ENCODE measurements at regions not wholly inside any gene's neighbourhood (a gene's known extent, or its start where the extent isn't known, plus 50 kb on each side); places are given as distances from the start of the nearest gene placed in this dataset.

DNA sequence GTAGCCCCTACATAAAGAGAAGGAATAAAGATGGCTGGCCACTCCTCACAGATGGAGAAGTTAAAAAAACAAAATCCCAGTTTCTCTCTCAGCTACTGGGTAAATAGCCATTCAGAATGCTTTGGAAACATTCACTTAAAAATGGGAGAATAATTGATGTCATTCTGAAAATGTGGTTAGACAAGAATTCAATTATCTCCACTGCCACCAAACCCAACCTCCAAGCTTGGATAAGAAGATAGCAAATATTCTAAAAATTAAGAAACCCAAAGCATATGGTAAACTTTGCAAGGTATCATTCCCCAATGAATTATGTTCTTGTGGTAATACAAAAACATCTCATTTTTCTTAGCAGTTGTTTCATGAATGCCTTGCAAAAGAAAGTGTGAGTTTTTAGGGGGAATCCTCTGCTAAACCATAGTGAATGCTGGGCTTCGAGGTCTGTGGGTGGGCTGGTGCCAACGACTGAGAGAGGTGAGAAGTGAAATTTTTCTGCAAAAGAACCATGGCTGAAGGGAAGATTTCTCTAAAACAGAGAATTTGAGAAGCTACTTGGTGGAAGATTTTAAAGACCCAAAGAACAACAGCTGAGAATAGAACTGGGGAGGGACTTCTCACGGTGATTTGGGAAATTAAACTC, 497.9 kb upstream of the JARID2 start:
- peak; percentile 58 for DNase-seq

DNA sequence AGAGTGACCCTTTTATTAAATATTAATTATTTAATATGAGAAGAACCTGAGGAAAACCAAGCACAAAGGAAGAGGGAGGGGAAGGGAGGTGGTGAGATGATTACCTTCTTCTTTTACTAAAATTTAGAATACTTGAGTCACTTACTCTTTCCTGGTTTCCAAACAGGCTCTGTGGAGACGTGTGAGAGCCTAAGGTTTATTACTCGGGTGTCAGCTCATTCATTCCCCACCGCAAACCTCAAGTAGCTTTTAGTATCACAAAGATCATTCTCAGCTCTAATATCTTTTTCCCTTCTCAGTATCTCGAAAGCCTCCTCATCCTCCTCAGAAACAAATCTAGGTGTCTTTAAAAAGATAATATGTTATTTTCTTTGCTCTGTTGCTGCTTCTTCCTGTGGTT, 497.2 kb upstream of the JARID2 start:
- DNase-seq, result peak; percentile 49

DNA sequence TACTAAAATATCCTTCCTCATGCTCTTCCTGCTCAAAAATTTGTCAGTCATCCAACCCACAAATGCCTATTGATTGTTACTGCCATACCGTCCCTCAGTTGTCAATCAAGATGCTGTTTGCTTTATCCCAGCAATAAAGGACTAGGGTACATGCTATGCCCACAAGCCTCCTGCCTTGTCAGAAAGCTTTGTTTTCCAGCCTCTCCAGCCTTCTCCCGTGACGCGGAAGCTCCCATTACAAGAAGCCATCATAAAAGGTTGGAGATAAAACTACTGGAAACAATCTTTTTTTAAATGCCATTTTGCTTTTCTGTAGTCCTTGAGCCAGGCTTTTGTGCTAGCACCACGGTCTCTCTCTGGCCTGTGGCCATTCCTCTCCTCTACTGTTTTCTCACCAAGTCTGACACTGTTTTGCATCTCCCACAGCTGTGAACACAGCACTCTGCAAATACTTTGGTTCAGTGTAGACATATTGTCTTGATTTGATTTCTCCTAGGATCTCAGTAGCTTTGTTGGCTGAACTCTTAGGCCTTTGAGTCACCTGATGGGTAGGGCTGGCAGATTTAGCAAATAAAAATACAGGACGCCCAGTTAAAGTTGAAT, 495.7 kb upstream of the JARID2 start:
- no peak for DNase-seq

DNA sequence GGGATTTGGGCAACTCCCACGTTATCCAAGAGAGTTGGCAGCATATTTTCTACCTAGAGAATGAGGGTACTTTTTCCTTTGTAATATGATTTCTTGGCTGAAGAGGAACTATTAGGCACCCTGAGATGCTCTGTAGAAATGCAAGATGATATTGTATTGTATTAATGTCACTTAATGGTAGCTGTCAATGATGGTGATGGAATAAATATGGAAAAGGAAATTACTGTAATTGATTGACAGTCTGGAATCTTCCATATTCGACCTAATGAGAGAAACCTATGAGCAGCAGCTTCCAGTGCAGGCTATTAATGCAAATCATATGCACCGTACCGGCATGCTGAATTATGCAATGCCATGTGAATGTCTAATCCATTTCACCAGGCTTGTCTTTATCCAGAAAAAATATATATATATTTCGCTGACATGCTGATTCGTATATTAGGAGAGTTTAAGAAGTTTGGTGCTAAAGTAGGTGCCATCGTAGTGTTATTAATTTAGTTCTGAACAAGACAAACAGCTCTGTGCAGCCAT, 494.2 kb upstream of the JARID2 start:
- DNase-seq, result no peak

DNA sequence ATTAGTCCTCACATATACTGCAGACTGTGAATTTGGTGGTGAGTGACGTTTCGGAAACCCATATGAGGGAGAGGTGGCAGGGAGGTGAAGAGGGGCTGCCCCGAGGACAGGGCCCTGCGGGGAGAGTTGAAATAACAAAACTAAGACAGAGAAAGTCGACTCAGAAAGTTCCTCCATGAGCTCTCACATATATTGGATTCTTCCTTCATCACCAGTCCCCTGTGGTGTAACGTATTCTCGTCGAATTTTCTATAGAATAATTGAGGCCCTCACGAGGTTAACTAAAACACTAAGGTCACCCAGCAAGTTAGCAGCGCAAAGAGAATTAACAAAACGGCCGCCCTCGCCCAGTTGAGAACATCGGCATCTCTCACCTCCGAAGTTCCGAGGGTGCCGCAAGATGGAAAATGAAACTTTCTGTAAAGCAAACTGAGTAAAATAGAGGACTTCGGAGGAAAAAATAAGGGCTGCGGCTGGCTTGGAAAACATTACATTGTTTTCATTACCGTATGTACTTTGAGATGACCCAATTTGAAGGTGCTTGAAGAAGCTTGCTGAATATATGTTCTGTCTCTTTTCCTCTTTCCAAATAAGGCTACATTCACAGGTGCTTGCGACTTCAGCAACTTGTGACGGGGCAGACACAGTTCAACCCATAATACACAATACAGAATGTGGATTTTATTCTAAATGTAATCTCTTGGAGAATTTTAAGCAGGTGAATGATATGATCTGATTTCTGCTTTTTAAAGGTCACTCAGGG, 490.9 kb upstream of the JARID2 start:
- peak; percentile 83 for DNase-seq

DNA sequence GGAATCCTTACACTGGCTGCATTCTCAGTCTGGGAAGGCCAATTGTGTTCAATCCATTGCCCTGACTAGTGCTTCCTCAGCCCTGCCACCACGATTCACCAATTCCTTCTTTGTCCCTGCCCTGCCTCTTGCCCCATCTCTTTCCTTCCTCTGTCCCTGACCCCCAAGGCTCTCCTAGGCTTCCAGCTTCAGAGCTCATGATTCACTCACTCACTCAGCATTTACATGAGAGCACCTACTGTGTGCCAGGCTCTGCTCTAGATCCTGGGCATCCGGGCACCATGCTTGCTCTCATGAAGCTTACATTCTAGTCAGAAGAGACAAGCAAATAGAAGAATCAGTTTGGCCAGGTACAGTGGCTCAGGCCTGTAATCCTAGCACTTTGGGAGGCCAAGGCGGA, 489.5 kb upstream of the JARID2 start:
- no peak for DNase-seq

DNA sequence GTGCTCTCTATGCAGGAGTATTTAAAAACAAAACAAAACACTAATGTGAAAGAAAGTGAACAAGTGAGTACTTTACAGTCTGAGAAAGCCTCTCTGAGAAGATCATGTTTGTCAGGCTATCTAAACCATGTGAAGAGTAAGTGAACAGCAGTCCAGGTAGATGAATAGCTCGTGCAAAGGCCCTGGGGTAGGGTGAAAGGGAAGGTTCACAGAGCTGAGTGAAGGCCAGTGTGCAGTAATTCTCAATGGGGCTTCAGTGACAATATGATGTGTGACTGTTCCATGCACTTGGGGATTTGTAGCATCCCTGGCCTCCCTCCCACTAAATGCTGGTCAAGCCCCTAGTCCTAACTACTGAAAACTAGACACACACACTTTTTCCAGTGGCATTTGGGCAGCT, 488.9 kb upstream of the JARID2 start:
- no peak for DNase-seq

DNA sequence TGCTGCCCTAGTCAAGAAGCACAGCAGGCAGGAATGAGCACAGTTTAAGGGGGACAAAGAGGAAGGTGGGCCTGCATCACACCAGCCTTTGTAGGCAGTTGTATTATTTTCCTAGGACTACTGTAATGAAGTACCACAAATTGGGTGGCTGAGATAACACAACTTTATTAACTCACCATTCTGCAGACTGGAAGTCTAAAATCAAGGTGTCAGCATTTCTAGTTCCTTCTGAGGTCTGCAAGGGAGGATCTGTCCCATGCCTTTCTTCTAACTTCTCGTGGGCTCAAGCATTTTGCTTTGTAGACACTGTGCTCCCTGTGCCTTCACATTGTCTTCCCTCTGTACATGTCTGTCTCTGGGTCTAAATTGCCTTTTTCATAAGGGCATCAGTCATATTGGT, 488.5 kb upstream of the JARID2 start:
- DNase-seq, result no peak

DNA sequence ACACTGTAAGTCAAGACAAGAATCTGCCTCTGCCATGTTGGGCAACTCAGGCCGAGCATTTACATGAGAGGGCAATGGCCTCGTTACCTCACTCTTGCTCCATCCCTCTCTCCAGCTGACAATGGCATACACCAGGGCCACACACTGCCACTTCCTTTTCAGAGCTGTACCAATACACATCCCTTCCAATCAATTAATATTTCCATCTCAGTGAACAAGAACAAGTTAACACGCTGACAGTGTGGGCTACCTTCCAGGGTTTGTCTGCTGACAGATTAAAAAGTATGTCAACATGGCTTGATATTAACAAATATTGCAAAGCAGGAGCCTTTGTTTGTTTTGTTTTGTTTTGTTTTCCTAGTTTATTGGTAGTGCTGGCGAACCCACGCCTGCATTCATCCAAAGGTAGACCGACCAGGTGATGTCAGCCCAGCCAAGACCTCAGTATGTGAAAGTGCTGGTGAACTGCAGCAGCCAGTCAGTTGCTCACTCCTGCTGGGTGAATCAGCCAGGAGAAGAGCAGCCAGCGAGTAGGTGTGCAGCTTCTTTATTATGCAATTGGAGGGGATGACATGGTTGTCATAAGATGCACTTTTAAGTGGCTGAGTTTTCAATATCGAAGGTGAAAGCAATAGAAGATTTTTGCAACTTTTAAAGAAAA, 487.3 kb upstream of the JARID2 start:
- DNase-seq, result peak; percentile 57

DNA sequence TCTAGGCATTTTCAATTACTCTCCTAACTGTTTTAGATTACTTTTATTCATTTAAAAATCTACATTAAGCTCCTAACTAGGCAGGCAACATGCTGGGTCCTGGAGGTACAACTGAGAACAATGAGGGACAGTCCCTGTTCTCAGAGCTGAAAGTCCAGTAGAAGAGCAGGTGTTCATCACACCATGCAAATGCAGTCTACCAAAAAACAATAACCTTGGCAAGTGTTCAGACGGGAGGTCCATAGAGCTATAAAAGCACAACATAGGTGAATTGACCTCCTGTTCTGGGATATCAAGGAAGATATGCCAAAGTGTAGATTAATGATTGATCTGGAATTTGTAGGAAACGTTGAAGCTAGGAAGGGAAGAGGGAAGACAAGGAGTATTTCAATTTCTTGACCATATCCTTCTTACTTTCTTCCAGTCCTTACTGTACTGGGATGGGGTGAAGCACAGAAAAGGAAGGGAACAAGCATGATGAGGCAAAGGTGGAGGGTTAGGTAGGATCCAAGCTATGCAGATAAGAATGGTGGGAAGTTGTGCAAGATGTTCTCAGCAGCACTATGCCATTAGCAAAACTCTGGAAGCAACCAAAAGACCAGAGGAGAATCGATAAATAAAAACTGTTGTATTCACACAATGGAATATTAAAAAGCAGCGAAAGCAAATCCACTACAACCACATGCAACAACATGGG, 485.7 kb upstream of the JARID2 start:
- no peak for DNase-seq

DNA sequence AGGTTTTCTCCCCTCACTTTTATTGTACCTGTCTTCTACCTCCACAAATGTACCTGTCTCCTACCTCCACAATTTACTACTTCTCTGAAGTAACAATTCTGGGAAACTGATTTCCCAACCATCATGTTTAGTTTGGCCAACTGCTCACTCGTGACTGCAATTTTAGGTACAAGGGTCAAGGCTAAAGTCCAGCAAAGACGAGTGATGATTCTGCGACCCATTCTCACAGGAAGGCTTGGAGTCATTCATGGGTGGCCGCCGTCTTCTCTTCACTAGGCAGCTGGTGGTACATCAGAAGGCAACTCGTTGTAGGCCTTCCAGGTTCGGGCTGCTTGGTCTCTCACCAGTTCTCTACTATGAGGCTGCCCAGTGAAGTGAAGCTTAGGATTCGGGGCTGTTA, 483.8 kb upstream of the JARID2 start:
- DNase-seq, result no peak

DNA sequence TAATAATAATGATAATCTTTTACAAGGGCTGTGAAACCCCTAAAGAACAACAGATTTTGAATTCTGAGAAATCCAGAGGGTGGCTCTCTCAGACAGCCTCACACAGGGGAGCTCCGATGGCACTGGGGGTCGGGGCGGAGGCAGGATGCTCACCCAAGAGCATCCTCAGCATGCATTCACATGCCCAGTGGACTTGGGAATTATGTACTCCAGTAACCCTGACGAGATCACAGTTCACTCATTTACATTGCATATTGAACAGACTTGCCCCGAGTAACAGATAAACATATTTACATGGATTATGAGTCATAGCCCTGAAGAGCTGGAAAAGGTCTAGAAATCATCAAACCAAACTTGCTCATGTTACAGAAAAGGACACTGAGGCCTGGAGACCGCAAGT, 482.7 kb upstream of the JARID2 start:
- no peak for DNase-seq

DNA sequence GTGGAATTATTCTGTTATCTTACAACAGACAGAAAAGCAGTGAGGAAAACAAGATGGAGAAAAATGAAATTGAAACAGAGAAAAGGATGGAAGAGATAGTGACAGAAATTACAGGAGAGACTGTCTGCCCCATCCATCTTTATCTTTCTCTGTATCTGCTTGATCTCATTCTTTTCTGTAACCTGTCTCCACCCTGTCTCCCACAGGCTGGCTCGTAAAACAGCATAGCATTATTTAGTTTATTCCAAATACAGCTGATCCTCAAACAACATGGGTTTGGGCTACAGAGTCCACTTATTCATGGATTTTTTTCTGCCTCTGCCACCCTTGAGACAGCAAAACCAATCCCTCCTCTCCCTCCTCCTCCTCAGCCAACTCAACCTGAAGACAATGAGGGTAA, 482.3 kb upstream of the JARID2 start:
- DNase-seq, result no peak

DNA sequence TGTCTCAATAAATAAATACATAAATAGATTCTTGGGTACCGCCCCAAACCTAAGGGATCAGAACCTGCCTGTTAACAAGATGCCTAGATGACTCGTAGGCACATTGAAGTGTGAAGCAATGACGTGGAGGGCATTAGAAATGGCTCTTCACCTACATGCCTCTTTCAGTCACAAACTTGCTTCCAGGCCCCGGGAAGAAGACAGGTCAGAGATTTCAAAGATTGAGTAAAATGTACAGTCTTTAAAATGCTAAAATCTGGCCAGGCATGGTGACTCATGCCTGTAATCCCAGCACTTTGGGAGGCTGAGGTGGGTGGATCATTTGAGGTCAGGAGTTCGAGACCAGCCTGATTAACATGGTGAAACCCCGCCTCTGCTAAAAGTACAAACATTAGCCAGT, 480.8 kb upstream of the JARID2 start:
- DNase-seq, result no peak

DNA sequence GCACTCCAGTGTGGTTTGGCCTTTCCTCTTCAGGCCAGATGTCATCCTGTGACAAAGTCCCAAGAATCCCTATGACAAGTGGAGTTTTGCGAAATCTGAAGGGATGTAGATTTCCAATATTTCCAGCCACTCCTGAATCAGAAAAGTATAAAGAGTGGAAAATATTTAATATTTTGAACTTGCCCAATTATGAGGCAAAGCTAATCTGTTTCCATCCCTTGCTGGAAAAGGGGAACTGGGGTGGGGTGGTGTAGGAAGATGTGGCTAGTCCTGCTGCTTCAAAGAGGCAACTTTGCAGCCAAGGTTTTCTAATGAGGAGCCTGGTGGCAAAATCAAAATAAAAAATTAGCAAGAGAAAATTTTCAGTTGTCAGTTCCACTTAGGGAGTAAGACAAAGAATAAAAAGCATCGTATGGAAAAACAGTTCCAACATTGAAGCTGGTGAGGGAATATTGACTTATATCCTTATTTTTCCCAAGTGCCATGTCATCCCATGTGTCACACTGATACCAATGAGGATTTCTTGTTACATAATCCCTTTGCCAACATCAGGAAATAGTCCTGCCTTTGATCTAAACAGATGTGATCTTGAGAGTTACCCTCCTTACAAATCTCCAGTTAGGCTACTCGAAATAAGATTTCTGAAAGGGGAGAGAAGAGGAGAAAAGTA, 480.0 kb upstream of the JARID2 start:
- no peak for DNase-seq

DNA sequence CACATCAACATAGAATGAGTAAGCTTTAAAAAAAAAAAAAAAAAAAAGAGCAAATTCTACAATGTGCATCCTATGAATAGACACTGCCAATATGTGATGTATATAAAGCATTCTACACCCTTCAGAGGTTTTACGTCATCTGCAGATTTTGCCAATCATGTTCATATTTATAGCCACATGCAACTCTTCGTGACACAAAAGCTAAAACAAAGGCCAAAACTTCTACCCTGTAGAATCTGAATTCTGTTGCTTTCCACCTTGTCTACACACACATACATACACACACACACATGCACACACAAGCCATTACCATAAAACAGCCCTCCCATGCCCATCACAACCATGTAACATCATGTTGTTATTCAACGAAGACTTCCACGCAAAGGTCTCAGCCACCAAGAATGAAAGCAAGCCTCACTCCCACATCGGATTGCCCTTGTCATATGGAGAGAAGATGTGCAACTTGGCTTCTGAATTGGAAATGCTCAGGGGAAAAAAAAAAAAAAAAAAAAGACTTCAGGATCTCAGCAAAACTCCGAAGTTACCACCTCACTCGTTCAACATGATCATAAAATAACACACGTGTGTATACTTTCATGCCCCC, 479.4 kb upstream of the JARID2 start:
- DNase-seq, result no peak

DNA sequence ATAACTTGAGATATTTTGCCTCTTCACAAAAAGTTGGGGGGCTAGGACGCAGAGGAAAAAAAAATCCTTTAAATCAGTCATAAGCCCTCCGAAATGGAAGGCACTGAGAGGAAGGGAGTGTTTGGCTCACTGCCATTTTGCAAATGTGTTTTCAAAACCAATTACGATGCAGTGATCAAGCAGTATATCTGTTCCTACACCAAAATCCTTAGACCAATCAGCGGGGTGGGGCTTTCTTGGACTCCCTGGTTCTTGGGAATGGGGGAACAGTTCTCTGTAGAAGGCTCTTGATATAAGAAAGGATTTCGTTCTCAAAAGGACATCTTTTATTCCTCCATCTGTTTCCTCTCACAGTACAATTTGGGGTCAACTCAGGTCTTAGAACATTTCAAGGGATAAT, 478.6 kb upstream of the JARID2 start:
- no peak for DNase-seq

DNA sequence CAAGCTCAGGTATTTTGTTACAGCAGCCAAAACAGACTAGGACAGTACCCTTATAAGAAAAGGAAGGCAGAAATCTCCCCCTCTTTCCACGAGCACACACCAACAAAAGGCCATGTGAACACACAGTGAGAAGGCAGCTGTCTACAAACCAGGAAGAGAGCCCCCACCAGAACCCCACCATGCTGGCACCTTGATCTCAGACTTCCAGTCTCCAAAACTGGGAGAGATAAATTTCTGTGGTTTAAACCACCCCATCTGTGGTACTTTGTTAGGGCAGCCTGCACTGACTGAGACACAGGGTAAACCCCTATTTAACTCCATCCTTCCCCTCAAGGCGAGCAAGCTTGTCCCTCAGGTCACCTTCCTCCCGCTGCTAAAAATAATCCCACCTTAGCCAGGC, 475.8 kb upstream of the JARID2 start:
- no peak for DNase-seq

DNA sequence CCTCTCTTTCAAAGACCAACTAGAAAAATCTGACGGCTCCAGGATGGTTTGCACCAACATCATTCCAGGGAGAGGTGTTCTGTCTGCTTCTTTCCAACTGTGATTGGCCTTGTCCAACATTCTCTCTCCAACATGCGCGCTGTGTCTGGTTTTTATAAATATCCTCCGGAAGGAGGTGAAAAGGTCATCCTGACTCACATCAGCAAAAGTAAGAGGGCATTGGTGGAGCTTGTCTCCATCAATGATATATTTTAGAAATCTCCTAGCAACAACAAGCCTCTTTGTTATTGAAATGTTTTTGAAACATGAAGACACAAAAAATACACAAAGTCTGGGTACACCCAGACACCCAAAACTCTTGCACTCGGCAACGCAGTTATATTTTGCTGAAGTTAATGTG, 475.3 kb upstream of the JARID2 start:
- DNase-seq, result no peak

DNA sequence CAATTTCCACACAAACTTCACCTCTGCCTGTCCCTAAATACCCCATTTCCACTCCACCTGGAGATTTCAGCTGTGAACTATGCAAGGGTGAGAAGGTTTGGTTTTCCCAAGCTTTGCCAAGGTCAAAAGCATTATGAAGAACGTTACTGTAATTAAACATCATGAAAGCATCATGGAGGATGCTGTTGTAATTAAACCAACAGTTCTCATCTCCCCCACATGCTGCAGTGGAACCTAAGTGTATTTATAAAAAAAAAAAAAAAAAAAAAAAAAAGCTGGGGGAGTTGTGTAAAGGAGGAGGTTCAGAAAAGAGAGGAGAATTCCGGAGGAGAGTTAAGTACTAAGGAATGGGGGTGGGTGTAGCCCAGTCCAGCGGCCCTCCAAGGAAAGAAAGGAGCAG, 474.9 kb upstream of the JARID2 start:
- no peak for DNase-seq

DNA sequence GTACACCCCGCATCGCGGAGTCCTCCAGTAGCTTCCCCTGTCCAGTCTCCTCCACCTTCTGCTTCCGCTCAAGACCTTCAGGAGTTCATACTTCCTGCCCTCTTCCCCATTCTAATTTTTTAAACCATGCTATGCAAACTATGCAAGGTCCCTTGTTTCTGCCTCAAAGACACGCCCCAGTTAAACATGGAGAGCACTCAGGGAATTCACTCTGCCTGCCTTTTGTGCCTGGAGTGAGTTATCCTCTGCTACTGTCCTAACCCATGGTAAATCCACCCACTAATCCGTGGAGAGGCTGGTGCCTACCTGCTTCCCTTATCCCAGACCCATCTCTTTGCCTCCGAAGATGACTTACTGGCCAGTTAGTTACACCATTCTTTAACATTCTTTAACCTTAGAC, 473.7 kb upstream of the JARID2 start:
- no peak for DNase-seq

DNA sequence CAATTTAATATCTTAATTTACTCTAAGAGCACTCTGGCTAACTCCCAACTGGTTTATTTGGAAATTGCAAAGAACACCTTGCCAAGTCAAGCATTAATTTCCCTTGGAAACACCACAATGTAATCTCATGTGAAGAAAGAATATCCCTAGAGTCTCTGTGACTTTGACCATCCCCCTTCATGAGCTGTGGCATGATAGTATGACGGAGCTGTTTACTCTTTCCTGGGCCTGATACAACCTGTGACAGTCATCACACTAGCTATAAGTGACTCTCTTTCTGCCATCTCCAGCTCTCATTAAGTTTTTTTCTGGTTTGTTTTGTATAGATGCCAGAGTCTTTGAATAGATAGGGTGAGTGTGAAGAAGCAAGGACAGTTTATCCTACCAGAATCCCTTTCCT, 470.3 kb upstream of the JARID2 start:
- no peak for DNase-seq

Measured in stimulated activated CD4-positive, alpha-beta T cell treated with anti-CD3 and anti-CD28 coated beads, Interleukin-1b, Interleukin-23, amount 100 ng/mL, for 48 hours (primary cell).